ENCODE measurements at regions not wholly inside any gene's neighbourhood (a gene's known extent, or its start where the extent isn't known, plus 50 kb on each side); places are given as distances from the start of the nearest gene placed in this dataset.

DNA sequence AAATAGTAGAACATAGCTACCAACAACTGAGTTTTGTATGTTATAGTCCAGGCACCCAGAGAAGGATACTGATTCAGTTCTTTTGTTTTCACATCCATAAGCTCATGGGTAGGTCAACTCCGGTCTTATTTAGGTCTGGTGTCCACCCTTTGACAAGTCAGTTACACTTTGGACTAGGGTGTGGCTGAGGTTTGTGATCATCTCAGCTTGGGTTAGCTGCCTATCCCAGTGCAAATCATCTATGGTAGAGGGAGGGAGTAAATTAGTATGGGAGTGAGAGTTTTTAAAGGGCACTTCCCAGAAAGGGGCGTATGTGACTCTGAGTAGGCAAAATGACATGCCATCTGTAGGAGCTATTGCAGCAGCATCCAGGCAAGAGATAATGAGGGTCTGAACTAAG is 66.1 kb downstream of the TANC2 start:
- H3K27me3 ChIP-seq (ENCODE audit: insufficient read depth, insufficient read length): no peaks in the 10 kb centered on the region
- H3K4me3 ChIP-seq (ENCODE audit: insufficient read length, low read depth): no peak overlapping the region
- no peak for DNase-seq (ENCODE audit: low read depth, low spot score)
- no peak overlapping the region for H3K9ac ChIP-seq (ENCODE audit: insufficient read length, low read depth)
- H3K9me3 ChIP-seq (ENCODE audit: insufficient read depth, low read length): peaks cover 7% of the 10 kb centered on the region; the same call in 1 of the 2 replicates
- no peaks in the 10 kb centered on the region for H3K36me3 ChIP-seq (ENCODE audit: insufficient read depth, insufficient read length, low read length)
- no peaks in the 10 kb centered on the region for H3K4me1 ChIP-seq (ENCODE audit: insufficient read depth, insufficient read length)
- TF ChIP-seq SUZ12 (IDR thresholded peaks at IDR 0.05; ENCODE audit: extremely low read depth, insufficient read depth, insufficient read length) (no peak), ZNF274 (IDR thresholded peaks at IDR 0.05; ENCODE audit: low read depth, low read length) (no peak), YY1 (IDR thresholded peaks at IDR 0.05; ENCODE audit: insufficient read depth, insufficient read length) (no peak)

DNA sequence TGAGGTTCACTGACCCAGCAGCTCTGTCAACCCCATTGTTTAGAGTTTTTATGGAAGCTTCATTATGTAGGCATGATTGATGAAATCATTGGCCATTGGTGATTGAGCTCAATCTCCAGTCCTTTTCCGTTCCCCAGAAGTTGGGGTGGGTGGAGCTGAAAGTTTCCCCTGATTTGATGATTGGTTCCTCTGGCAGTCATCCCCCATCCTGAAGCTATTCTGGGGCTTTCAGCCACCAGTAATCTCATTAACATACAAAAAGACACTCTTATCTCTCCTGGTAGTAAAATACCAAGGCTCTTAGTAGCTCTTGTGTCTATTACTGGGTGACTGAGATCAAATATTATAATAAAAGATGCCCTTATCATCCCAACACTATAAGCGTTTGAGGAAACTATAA is 67.1 kb downstream of the TANC2 start:
- TF ChIP-seq SUZ12 (IDR thresholded peaks at IDR 0.05; ENCODE audit: extremely low read depth, insufficient read depth, insufficient read length) (no peak), YY1 (IDR thresholded peaks at IDR 0.05; ENCODE audit: insufficient read depth, insufficient read length) (no peak), ZNF274 (IDR thresholded peaks at IDR 0.05; ENCODE audit: low read depth, low read length) (no peak)
- peak; percentile 13 for DNase-seq (ENCODE audit: low read depth, low spot score)
- H3K9me3 ChIP-seq (ENCODE audit: insufficient read depth, low read length): peaks cover 7% of the 10 kb centered on the region; the same call in 1 of the 2 replicates
- no peaks in the 10 kb centered on the region for H3K36me3 ChIP-seq (ENCODE audit: insufficient read depth, insufficient read length, low read length)
- no peaks in the 10 kb centered on the region for H3K27me3 ChIP-seq (ENCODE audit: insufficient read depth, insufficient read length)
- no peak overlapping the region for H3K9ac ChIP-seq (ENCODE audit: insufficient read length, low read depth)
- H3K4me3 ChIP-seq (ENCODE audit: insufficient read length, low read depth): no peak overlapping the region
- H3K4me1 ChIP-seq (ENCODE audit: insufficient read depth, insufficient read length): no peaks in the 10 kb centered on the region

DNA sequence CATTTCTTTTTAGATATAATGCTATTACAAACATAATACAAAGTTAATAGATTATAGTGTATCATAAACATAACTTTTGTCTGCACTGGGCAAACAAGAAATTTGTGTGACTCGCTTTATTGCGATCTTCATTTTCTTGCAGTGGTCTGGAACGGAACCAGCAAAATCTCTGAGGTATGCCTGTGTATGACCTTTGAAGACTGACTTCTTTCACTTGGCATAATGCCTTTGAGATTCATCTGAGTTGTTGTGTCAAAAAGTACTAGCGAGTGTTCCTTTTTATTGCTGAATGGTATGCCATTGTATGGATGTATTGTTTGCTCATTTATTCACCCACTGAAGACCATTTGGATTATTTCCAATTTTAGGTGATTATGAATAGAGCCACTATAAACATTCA is 69.2 kb downstream of the TANC2 start:
- no peak overlapping the region for H3K4me3 ChIP-seq (ENCODE audit: insufficient read length, low read depth)
- DNase-seq (ENCODE audit: low read depth, low spot score): no peak
- no peak for TF ChIP-seq SUZ12 (IDR thresholded peaks at IDR 0.05; ENCODE audit: extremely low read depth, insufficient read depth, insufficient read length)
- no peak for TF ChIP-seq YY1 (IDR thresholded peaks at IDR 0.05; ENCODE audit: insufficient read depth, insufficient read length)
- no peak for TF ChIP-seq ZNF274 (IDR thresholded peaks at IDR 0.05; ENCODE audit: low read depth, low read length)

DNA sequence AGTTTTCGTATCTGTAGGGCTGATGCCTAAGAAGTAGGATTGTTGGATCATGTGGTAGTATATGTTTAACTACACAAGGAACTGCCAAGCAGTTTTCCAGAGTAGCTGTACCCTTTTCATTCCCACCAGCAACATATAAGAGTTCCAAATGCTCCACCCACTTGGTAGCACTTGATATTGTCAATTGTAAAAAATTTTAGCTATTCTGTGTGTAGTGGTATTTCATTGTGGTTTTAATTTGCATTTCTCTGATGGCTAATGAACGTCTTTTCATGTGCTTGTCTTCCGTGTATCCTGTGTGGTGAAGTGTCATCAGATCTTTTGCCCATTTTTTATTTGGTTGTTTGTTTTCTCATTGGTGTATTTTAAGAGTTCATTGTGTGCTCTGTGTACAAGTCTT is 69.7 kb downstream of the TANC2 start:
- Histone ChIP-seq H3K4me1 (ENCODE audit: insufficient read depth, insufficient read length) (no peaks in the 10 kb centered on the region), H3K9me3 (ENCODE audit: insufficient read depth, low read length) (peaks cover 7% of the 10 kb centered on the region; the same call in 1 of the 2 replicates), H3K27me3 (ENCODE audit: insufficient read depth, insufficient read length) (no peaks in the 10 kb centered on the region), H3K9ac (ENCODE audit: insufficient read length, low read depth) (no peak overlapping the region), H3K4me3 (ENCODE audit: insufficient read length, low read depth) (no peak overlapping the region), H3K36me3 (ENCODE audit: insufficient read depth, insufficient read length, low read length) (no peaks in the 10 kb centered on the region)
- TF ChIP-seq SUZ12 (IDR thresholded peaks at IDR 0.05; ENCODE audit: extremely low read depth, insufficient read depth, insufficient read length) (no peak), YY1 (IDR thresholded peaks at IDR 0.05; ENCODE audit: insufficient read depth, insufficient read length) (no peak), ZNF274 (IDR thresholded peaks at IDR 0.05; ENCODE audit: low read depth, low read length) (no peak)
- DNase-seq (ENCODE audit: low read depth, low spot score): no peak

More for the DNA sequence above, 69.2 kb downstream of the TANC2 start:
- no peaks in the 10 kb centered on the region for H3K36me3 ChIP-seq (ENCODE audit: insufficient read depth, insufficient read length, low read length)
- H3K9ac ChIP-seq (ENCODE audit: insufficient read length, low read depth): no peak overlapping the region
- peaks cover 7% of the 10 kb centered on the region; the same call in 1 of the 2 replicates for H3K9me3 ChIP-seq (ENCODE audit: insufficient read depth, low read length)
- no peaks in the 10 kb centered on the region for H3K27me3 ChIP-seq (ENCODE audit: insufficient read depth, insufficient read length)
- H3K4me1 ChIP-seq (ENCODE audit: insufficient read depth, insufficient read length): no peaks in the 10 kb centered on the region

DNA sequence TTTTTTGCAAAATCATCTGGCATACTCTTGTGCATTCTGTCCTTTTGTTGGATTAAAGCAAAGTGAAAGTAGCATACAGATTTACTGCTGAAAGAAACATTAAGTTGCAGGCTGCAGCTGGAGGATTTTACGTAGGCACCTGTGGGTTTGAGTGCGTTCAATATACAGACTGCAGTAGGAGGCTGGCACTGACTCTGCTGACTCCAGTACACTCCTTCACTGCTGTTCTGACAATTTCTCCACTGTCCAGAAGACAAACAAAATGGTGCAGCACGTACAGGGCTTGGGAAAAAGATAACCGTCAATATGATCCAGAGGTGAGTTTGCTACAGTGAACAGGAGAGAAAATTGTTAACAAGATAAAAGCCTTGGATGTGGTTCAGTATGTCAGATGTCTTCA is 73.3 kb downstream of the TANC2 start:
- Histone ChIP-seq H3K4me1 (ENCODE audit: insufficient read depth, insufficient read length) (no peaks in the 10 kb centered on the region), H3K27me3 (ENCODE audit: insufficient read depth, insufficient read length) (no peaks in the 10 kb centered on the region), H3K9me3 (ENCODE audit: insufficient read depth, low read length) (0 out of 2 replicates have a peak, but pooled peaks cover under 1% of the 10 kb centered on the region), H3K9ac (ENCODE audit: insufficient read length, low read depth) (no peak overlapping the region), H3K36me3 (ENCODE audit: insufficient read depth, insufficient read length, low read length) (no peaks in the 10 kb centered on the region), H3K4me3 (ENCODE audit: insufficient read length, low read depth) (no peak overlapping the region)
- TF ChIP-seq SUZ12 (IDR thresholded peaks at IDR 0.05; ENCODE audit: extremely low read depth, insufficient read depth, insufficient read length) (no peak), YY1 (IDR thresholded peaks at IDR 0.05; ENCODE audit: insufficient read depth, insufficient read length) (no peak), ZNF274 (IDR thresholded peaks at IDR 0.05; ENCODE audit: low read depth, low read length) (no peak)
- no peak for DNase-seq (ENCODE audit: low read depth, low spot score)

DNA sequence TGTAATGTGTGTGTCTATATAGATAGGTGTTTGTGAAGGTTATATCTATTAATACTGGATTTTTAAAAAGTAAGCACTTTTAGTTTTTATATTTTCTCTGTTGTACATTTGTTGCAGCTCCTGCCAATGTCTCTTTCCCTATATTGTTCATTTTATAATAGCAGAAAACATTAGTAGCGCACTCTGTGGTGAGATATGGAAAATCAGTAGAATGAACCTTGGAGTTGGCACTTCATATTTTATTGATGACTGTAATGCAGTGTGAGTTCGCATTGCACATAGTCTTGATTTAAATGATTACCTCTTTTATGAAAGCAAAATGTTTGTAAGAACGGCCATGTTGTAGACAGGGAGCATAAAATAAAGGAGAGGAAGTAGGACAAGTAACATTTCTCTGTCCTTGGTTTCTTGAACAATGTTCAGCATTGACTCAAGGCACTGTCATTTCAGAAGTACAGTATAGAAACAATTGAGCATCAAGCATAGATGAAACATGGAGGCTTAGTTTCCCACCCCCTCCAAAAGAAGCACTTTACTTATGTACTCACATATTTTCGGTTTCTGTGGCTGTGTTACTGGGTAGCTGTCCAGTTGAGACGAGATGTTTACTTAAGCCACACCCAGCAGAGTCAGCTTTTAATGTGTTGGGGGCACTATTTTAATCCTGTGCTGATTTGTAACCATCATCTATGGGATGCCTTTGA is 74.0 kb downstream of the TANC2 start:
- no peaks in the 10 kb centered on the region for H3K36me3 ChIP-seq (ENCODE audit: insufficient read depth, insufficient read length, low read length)
- DNase-seq (ENCODE audit: low read depth, low spot score): no peak
- no peaks in the 10 kb centered on the region for H3K9me3 ChIP-seq (ENCODE audit: insufficient read depth, low read length)
- H3K4me3 ChIP-seq (ENCODE audit: insufficient read length, low read depth): no peak overlapping the region
- no peak overlapping the region for H3K9ac ChIP-seq (ENCODE audit: insufficient read length, low read depth)
- no peaks in the 10 kb centered on the region for H3K27me3 ChIP-seq (ENCODE audit: insufficient read depth, insufficient read length)
- TF ChIP-seq SUZ12 (IDR thresholded peaks at IDR 0.05; ENCODE audit: extremely low read depth, insufficient read depth, insufficient read length): no peak
- TF ChIP-seq YY1 (IDR thresholded peaks at IDR 0.05; ENCODE audit: insufficient read depth, insufficient read length): no peak
- TF ChIP-seq ZNF274 (IDR thresholded peaks at IDR 0.05; ENCODE audit: low read depth, low read length): no peak
- H3K4me1 ChIP-seq (ENCODE audit: insufficient read depth, insufficient read length): no peaks in the 10 kb centered on the region

DNA sequence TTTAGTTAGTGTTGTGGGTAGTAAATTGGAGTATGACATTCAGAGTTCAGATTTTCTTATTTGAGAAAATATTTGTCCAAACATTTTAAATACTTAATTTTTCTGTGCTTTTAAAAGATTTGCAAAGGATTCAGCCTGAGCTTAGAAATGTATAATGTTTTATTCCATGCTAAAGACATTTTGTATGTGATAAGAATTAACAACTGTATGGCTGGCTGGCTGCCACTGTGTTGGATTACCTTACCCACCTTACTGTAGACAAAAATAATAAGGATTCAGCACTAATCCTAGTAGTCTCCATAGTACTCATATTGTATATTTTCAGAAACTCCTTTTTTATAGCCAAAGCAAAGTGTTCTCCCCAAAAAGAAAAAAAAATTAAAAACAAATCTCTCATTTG is 74.8 kb downstream of the TANC2 start:
- no peak overlapping the region for H3K9ac ChIP-seq (ENCODE audit: insufficient read length, low read depth)
- H3K27me3 ChIP-seq (ENCODE audit: insufficient read depth, insufficient read length): no peaks in the 10 kb centered on the region
- no peaks in the 10 kb centered on the region for H3K36me3 ChIP-seq (ENCODE audit: insufficient read depth, insufficient read length, low read length)
- no peaks in the 10 kb centered on the region for H3K4me1 ChIP-seq (ENCODE audit: insufficient read depth, insufficient read length)
- H3K9me3 ChIP-seq (ENCODE audit: insufficient read depth, low read length): no peaks in the 10 kb centered on the region
- no peak overlapping the region for H3K4me3 ChIP-seq (ENCODE audit: insufficient read length, low read depth)
- no peak for TF ChIP-seq YY1 (IDR thresholded peaks at IDR 0.05; ENCODE audit: insufficient read depth, insufficient read length)
- TF ChIP-seq SUZ12 (IDR thresholded peaks at IDR 0.05; ENCODE audit: extremely low read depth, insufficient read depth, insufficient read length): no peak
- TF ChIP-seq ZNF274 (IDR thresholded peaks at IDR 0.05; ENCODE audit: low read depth, low read length): no peak
- DNase-seq (ENCODE audit: low read depth, low spot score): no peak

All from NT2/D1 (cell line).